Vagina (tissue), 2 donors: ENCODE measurements at regions not wholly inside any gene's neighbourhood (a gene's known extent, or its start where the extent isn't known, plus 50 kb on each side); places are given as distances from the start of the nearest gene placed in this dataset.

Experiments used
- DNase-seq, 2 donors: peaks; one replicate each; pipeline ENCODE4 v3.0.0-alpha.2; 2017; ENCODE audit errors: extremely low spot score in 2 of 2
- H3K27ac ChIP-seq: fragments of 200-600 bp; sonication (generic); one replicate; pipeline ENCODE4 v1.5.1; 2019
- H3K27me3 ChIP-seq: fragments of 200-600 bp; sonication (generic); one replicate; pipeline ENCODE4 v1.5.1; 2019
- H3K36me3 ChIP-seq, 2 donors: fragments of 200-600 bp; sonication (generic); one replicate each; pipeline ENCODE4 v1.5.1; 2017 to 2019
- H3K4me1 ChIP-seq: fragments of 200-600 bp; sonication (generic); one replicate; pipeline ENCODE4 v1.5.1; 2019
- H3K4me3 ChIP-seq, 2 donors: fragments of 200-600 bp; sonication (generic); 1 replicate in 1 of 2; 2 replicates in 1 of 2; pipeline ENCODE4 v1.5.1; 2016 to 2019
- H3K9me3 ChIP-seq: fragments of 200-600 bp; sonication (generic); one replicate; pipeline ENCODE4 v1.5.1; 2019
- POLR2A ChIP-seq, 2 donors: fragments of 450-650 bp; IDR thresholded peaks; one replicate each; pipeline ENCODE4 v1.6.1; 2017; ENCODE audit warnings: antibody characterized with exemption in 2 of 2, mild to moderate bottlenecking in 2 of 2, moderate library complexity in 2 of 2
- POLR2AphosphoS5 ChIP-seq, 2 donors: sonication (generic); formaldehyde crosslinking; IDR thresholded peaks; one replicate each; pipeline ENCODE4 v1.9.0; 2017; ENCODE audit warnings: antibody characterized with exemption in 2 of 2, mild to moderate bottlenecking in 2 of 2, low read depth in 1 of 2; ENCODE audit not compliant: insufficient read depth in 1 of 2
- intact Hi-C: fragments of 100-400 bp; cut with DNase I; formaldehyde crosslinking; loops from one replicate; pipeline ENCODE4 v1.15.1; 2023
- TF ChIP-seq, protein P1 (sequence below), 3 experiments: fragments of 450-650 bp in 2 of 3; fragments of 200-600 bp in 1 of 3; sonication (generic) in 1 of 3; IDR thresholded peaks; one replicate each; pipeline ENCODE4 v1.5.1; 2017 to 2019; ENCODE audit warnings: antibody characterized with exemption in 3 of 3, mild to moderate bottlenecking in 2 of 3, moderate library complexity in 2 of 3

DNA sequence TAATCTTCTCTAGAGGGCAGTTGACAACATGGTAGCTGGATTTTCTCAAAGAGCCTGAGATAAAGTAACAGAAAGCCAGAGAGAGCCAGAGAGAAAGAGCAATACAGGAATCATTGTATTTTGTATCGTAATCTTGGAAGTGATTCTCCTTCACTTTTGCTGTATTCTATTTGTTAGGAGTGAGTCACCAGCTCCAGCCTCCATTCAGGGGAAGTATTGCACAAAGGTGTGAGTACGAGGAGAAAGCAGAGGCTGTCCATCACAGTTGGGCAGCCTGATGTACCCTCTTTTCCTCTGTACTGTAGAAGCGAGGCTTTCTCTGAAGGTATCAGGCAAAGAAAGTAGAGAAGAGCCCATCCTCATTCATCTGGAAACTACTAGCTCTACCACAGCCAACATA is 176.8 kb downstream of the KCNS3 start:
- Histone ChIP-seq H3K36me3 (no peaks in the 10 kb centered on the region), H3K27ac (no peak overlapping the region), H3K4me3 (no peak overlapping the region), H3K27me3 (no peaks in the 10 kb centered on the region), H3K9me3 (no peaks in the 10 kb centered on the region), H3K4me1 (no peaks in the 10 kb centered on the region)
- TF ChIP-seq, protein P1, sequence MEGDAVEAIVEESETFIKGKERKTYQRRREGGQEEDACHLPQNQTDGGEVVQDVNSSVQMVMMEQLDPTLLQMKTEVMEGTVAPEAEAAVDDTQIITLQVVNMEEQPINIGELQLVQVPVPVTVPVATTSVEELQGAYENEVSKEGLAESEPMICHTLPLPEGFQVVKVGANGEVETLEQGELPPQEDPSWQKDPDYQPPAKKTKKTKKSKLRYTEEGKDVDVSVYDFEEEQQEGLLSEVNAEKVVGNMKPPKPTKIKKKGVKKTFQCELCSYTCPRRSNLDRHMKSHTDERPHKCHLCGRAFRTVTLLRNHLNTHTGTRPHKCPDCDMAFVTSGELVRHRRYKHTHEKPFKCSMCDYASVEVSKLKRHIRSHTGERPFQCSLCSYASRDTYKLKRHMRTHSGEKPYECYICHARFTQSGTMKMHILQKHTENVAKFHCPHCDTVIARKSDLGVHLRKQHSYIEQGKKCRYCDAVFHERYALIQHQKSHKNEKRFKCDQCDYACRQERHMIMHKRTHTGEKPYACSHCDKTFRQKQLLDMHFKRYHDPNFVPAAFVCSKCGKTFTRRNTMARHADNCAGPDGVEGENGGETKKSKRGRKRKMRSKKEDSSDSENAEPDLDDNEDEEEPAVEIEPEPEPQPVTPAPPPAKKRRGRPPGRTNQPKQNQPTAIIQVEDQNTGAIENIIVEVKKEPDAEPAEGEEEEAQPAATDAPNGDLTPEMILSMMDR (IDR thresholded peaks at IDR 0.05) = no peak
- TF ChIP-seq POLR2AphosphoS5 (IDR thresholded peaks at IDR 0.05; ENCODE audit: insufficient read depth in 1 of 2, low read depth in 1 of 2) = no peak
- TF ChIP-seq POLR2A (IDR thresholded peaks at IDR 0.05) = no peak
- no peak for DNase-seq
- intact Hi-C loops = no loop called here

DNA sequence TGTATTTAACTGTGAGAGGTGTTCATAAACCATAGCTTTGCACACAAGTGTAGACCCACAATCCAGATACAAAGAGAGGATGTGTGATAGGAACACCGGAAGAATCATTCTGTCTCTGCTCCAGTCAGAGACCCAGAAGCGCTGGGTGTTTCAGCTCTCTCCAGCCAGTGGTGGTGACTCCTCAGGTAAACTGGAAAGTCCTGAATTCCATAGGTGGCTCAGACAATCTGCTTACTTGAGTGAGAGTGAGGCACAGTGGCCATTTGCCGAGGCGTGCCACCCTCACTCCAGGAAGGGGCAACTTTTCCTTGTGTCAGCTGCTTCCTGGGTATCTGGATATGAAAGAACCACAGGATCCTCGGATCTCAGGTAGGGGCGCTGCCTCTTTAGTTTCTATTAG is 171.5 kb downstream of the KCNS3 start:
- no peaks in the 10 kb centered on the region for H3K36me3 ChIP-seq
- no peak overlapping the region for H3K27ac ChIP-seq
- no peaks in the 10 kb centered on the region for H3K27me3 ChIP-seq
- no peaks in the 10 kb centered on the region for H3K9me3 ChIP-seq
- no peak overlapping the region for H3K4me3 ChIP-seq
- TF ChIP-seq POLR2AphosphoS5 (IDR thresholded peaks at IDR 0.05; ENCODE audit: insufficient read depth in 1 of 2, low read depth in 1 of 2) (no peak), POLR2A (IDR thresholded peaks at IDR 0.05) (no peak)
- TF ChIP-seq, protein P1 (IDR thresholded peaks at IDR 0.05) = no peak
- no peak for DNase-seq
- intact Hi-C loops = no loop called here
- H3K4me1 ChIP-seq = peaks cover 19% of the 10 kb centered on the region

DNA sequence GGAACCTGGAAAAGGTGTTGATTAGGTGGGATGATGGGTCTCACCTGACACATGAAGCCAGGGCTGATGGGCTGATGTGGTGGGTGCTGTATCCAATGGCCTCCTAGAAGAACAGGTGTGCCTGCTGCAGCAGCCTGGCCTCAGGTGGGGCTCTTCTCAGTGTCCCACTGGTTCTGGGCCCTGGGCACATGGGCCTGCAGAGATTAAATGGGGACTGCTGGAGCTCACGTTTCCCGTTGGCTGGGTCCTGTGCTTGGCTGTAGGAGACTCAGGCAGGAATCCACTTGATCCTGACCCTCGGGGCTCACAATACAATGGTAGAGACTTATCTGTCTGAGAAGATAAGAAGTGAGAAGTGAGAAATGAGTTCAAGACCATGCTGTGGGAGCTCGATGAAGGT is 170.9 kb downstream of the KCNS3 start:
- DNase-seq = no peak
- H3K27me3 ChIP-seq = no peaks in the 10 kb centered on the region
- no peaks in the 10 kb centered on the region for H3K36me3 ChIP-seq
- H3K4me3 ChIP-seq = no peak overlapping the region
- no peaks in the 10 kb centered on the region for H3K9me3 ChIP-seq
- TF ChIP-seq POLR2AphosphoS5 (IDR thresholded peaks at IDR 0.05; ENCODE audit: insufficient read depth in 1 of 2, low read depth in 1 of 2) = no peak
- no peak overlapping the region for H3K27ac ChIP-seq
- intact Hi-C loops = no loop called here
- peaks cover 19% of the 10 kb centered on the region for H3K4me1 ChIP-seq

DNA sequence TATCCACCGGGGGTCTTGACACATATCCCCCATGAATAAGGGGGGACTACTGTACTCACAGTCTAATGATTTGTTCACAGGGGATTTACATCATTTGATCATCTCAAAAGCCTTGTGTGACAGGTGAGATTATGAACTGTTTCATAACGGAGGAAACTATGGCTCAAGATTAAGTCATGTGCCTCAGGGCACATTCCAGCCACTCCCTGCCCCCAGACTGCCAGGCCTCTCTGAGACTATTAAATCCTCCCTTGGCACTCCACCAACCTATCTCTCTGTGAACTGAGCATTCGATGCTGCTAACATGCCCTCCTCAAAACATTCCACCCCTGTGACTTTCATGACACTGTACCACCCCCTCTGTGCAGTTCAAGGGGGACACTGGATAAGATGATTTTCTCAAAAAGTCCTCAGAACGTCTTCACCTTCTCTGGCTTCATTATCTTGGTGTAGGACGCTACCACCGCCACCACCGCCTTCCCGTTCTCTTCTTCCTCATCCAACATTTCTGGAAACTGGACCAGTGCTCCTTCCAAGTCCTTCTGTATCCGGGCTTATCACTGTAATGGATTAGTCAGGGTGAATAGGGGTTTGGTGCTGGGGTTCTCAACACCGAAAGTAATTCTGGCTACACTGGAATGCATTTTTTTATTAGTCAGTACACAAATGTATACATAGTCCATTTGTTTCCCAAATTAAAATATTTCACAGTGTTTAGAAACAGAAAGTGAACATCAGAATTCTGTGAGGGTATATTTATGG is 169.6 kb downstream of the KCNS3 start:
- Histone ChIP-seq H3K4me3 (no peak overlapping the region), H3K27me3 (no peaks in the 10 kb centered on the region), H3K9me3 (no peaks in the 10 kb centered on the region), H3K36me3 (no peaks in the 10 kb centered on the region), H3K27ac (no peak overlapping the region), H3K4me1 (peaks cover 19% of the 10 kb centered on the region)
- no peak for DNase-seq
- intact Hi-C loops = no loop called here
- TF ChIP-seq POLR2A (IDR thresholded peaks at IDR 0.05) (no peak), POLR2AphosphoS5 (IDR thresholded peaks at IDR 0.05; ENCODE audit: insufficient read depth in 1 of 2, low read depth in 1 of 2) (no peak)
- TF ChIP-seq, protein P1 (IDR thresholded peaks at IDR 0.05) = no peak

DNA sequence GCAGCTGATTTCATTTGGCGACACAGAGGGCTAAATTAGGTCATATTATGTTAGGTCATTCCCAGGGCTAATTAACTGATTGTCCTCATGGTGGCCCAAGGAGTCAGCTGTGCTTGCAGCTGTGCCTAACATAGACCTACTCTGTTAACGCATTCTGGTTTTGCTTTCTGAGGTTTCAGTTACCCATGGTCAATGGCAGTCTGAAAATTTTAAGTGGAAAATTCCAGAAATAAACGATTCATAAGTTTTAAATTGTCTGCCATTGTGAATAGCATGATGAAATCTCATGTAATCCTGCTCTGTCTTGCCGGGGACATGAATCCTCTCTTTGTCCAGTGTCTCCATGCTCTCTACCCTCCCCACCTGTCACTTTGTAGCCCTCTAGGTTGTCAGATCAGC is 168.7 kb downstream of the KCNS3 start:
- H3K9me3 ChIP-seq = no peaks in the 10 kb centered on the region
- H3K4me3 ChIP-seq = no peak overlapping the region

More for the DNA sequence above, 168.7 kb downstream of the KCNS3 start:
- no peak for TF ChIP-seq POLR2A (IDR thresholded peaks at IDR 0.05)
- TF ChIP-seq, protein P1 (IDR thresholded peaks at IDR 0.05) = no peak
- TF ChIP-seq POLR2AphosphoS5 (IDR thresholded peaks at IDR 0.05; ENCODE audit: insufficient read depth in 1 of 2, low read depth in 1 of 2) = no peak
- DNase-seq = no peak
- Histone ChIP-seq H3K27ac (no peak overlapping the region), H3K36me3 (no peaks in the 10 kb centered on the region), H3K4me1 (peaks cover 19% of the 10 kb centered on the region), H3K27me3 (no peaks in the 10 kb centered on the region)
- intact Hi-C loops = no loop called here
